ENCODE measurements at regions not wholly inside any gene's neighbourhood (a gene's known extent, or its start where the extent isn't known, plus 50 kb on each side); places are given as distances from the start of the nearest gene placed in this dataset.

- no peaks in the 10 kb centered on the region; the same call in 1 of the 2 replicates for H3K4me1 ChIP-seq (ENCODE audit: insufficient read depth)
- H4K20me1 ChIP-seq (replicated peaks; ENCODE audit: insufficient read depth): no peaks in the 10 kb centered on the region
- no peaks in the 10 kb centered on the region for H3K79me2 ChIP-seq (replicated peaks; ENCODE audit: insufficient read depth)
- Mint-ChIP-seq H3K4me1 (no peaks in the 10 kb centered on the region; the same call in 1 of the 3 replicates), H3K36me3 (ENCODE audit: low read depth) (no peaks in the 10 kb centered on the region), H3K4me3 (no peak overlapping the region), H3K9me3 (no peaks in the 10 kb centered on the region), H3K27ac (no peak overlapping the region), H3K27me3 (ENCODE audit: insufficient read depth, low read depth, poor library complexity) (peaks cover 1% of the 10 kb centered on the region)
- no peak overlapping the region for H3K4me3 ChIP-seq
- no peaks in the 10 kb centered on the region for H3K27me3 ChIP-seq (ENCODE audit: insufficient read depth)
- H3K9me2 ChIP-seq (ENCODE audit: insufficient read depth): peaks cover 13% of the 10 kb centered on the region
- no peaks in the 10 kb centered on the region for H3K36me3 ChIP-seq (ENCODE audit: insufficient read depth)
- no peak overlapping the region for H3K27ac ChIP-seq (ENCODE audit: low read depth)
- H3F3A ChIP-seq (replicated peaks; ENCODE audit: low read depth): no peaks in the 10 kb centered on the region
- no peak for DNase-seq (ENCODE audit: low spot score)
- ATAC-seq: no peak
- H3K4me2 ChIP-seq: no peak overlapping the region
- TF ChIP-seq EZH2phosphoT487 (IDR thresholded peaks at IDR 0.05; ENCODE audit: unreplicated experiment): no peak
- H2AFZ ChIP-seq: no peak overlapping the region
Observed at GRCh38 chr2:29983308-29983707, 61.9 kb upstream of the ALK start.

- DNase-seq (ENCODE audit: low spot score) (no peak), ATAC-seq (no peak)
- Histone ChIP-seq H3K79me2 (replicated peaks; ENCODE audit: insufficient read depth) (no peaks in the 10 kb centered on the region), H2AFZ (no peak overlapping the region), H3K36me3 (ENCODE audit: insufficient read depth) (no peaks in the 10 kb centered on the region), H3K4me2 (no peak overlapping the region), H3K9me2 (ENCODE audit: insufficient read depth) (peaks cover 8% of the 10 kb centered on the region; the same call in 1 of the 2 replicates), H3K4me3 (no peak overlapping the region), H3K27ac (ENCODE audit: low read depth) (no peak overlapping the region), H4K20me1 (replicated peaks; ENCODE audit: insufficient read depth) (no peaks in the 10 kb centered on the region), H3K4me1 (ENCODE audit: insufficient read depth) (peaks cover 8% of the 10 kb centered on the region; the same call in 1 of the 2 replicates), H3K27me3 (ENCODE audit: insufficient read depth) (no peaks in the 10 kb centered on the region), H3F3A (replicated peaks; ENCODE audit: low read depth) (no peaks in the 10 kb centered on the region)
- Mint-ChIP-seq H3K9me3 (no peaks in the 10 kb centered on the region), H3K27ac (no peak overlapping the region), H3K27me3 (ENCODE audit: insufficient read depth, low read depth, poor library complexity) (peaks cover 2% of the 10 kb centered on the region), H3K4me3 (no peak overlapping the region), H3K36me3 (ENCODE audit: low read depth) (no peaks in the 10 kb centered on the region), H3K4me1 (peaks cover 7% of the 10 kb centered on the region; the same call in 2 of the 3 replicates)
- TF ChIP-seq EZH2phosphoT487 (IDR thresholded peaks at IDR 0.05; ENCODE audit: unreplicated experiment) (no peak), ZNF114 (CRISPR knock-in tag; IDR thresholded peaks at IDR 0.05) (no peak), POLR2AphosphoS5 (IDR thresholded peaks at IDR 0.05; ENCODE audit: low read depth) (no peak), REST (IDR thresholded peaks at IDR 0.05; ENCODE audit: unreplicated experiment) (no peak), ZNF331 (CRISPR knock-in tag; IDR thresholded peaks at IDR 0.05; ENCODE audit: low read depth) (no peak), JUNB (IDR thresholded peaks at IDR 0.05; ENCODE audit: unreplicated experiment) (no peak), STAT1 (IDR thresholded peaks at IDR 0.05; ENCODE audit: unreplicated experiment) (no peak), CREB1 (CRISPR knock-in tag; IDR thresholded peaks at IDR 0.05; ENCODE audit: low read depth) (no peak), ZNF462 (CRISPR knock-in tag; IDR thresholded peaks at IDR 0.05) (no peak), NANOG (IDR thresholded peaks at IDR 0.05; ENCODE audit: borderline replicate concordance) (no peak), ETS1 (IDR thresholded peaks at IDR 0.05) (no peak), EZH2 (IDR thresholded peaks at IDR 0.05; ENCODE audit: low read depth, unreplicated experiment) (no peak)
Observed at GRCh38 chr2:29987146-29987545, 65.8 kb upstream of the ALK start.

All from GM23338 (cell line).